ENCODE measurements at regions not wholly inside any gene's neighbourhood (a gene's known extent, or its start where the extent isn't known, plus 50 kb on each side); places are given as distances from the start of the nearest gene placed in this dataset.
"Not testable (repeated sequence)": the region's sequence is repeated elsewhere in the genome, so short reads cannot be mapped to it uniquely, and the experiment has no call there.

DNA sequence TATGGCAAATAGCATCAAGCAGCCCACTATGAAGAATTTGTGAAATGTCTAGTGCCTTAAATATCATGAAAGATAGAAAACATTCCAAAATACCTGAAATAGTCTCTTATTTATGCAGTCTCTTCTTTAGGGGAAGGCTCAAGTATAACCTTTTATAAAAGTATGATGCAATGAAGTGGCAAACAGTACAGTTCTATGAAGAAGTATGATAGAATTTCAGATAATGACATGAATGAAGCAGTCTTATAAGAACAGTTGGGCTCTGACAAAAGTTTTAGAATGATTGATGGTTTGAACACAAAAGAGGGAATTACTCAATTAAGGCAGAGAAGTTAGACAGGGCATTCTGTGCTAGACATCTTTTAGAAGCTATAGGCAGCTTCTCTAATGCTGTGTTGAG, 1791.8 kb upstream of the PIK3C3 start:
- H3K9ac ChIP-seq = no peak overlapping the region
- no peaks in the 10 kb centered on the region for H3K4me1 ChIP-seq
- H4K20me1 ChIP-seq = no peaks in the 10 kb centered on the region
- no peaks in the 10 kb centered on the region for H3K36me3 ChIP-seq
- H3K4me3 ChIP-seq = no peak overlapping the region
- H3K27ac ChIP-seq = no peak overlapping the region
- H3K27me3 ChIP-seq = no peaks in the 10 kb centered on the region
- H3K9me3 ChIP-seq = no peaks in the 10 kb centered on the region
- H3K4me2 ChIP-seq = no peak overlapping the region
- no peak for TF ChIP-seq Cebpa-rat (IDR thresholded peaks at IDR 0.05)

DNA sequence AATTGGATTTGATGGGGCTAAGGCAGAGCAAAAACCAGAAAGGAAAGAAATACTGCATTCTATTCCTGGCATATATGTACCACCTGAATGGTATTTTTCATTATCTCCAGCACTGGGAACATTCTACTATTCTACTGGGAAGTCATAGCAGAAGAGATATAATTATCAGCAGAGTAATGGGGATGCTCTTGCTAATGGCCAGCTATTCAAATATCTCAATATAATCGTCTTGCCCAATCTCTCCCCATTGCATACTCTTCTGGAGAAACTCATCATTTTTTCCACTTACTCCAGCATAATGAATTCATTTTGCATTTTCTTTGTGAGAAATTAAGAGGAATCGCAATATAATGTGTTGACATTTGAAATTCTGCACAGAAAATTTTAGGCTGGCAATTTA, 1794.7 kb upstream of the PIK3C3 start:
- Histone ChIP-seq H3K4me1 (no peaks in the 10 kb centered on the region), H3K27me3 (no peaks in the 10 kb centered on the region), H3K4me3 (no peak overlapping the region), H3K9ac (no peak overlapping the region), H3K4me2 (no peak overlapping the region), H3K36me3 (no peaks in the 10 kb centered on the region), H3K27ac (no peak overlapping the region), H3K9me3 (no peaks in the 10 kb centered on the region), H4K20me1 (no peaks in the 10 kb centered on the region)
- TF ChIP-seq Cebpa-rat (IDR thresholded peaks at IDR 0.05) = no peak

DNA sequence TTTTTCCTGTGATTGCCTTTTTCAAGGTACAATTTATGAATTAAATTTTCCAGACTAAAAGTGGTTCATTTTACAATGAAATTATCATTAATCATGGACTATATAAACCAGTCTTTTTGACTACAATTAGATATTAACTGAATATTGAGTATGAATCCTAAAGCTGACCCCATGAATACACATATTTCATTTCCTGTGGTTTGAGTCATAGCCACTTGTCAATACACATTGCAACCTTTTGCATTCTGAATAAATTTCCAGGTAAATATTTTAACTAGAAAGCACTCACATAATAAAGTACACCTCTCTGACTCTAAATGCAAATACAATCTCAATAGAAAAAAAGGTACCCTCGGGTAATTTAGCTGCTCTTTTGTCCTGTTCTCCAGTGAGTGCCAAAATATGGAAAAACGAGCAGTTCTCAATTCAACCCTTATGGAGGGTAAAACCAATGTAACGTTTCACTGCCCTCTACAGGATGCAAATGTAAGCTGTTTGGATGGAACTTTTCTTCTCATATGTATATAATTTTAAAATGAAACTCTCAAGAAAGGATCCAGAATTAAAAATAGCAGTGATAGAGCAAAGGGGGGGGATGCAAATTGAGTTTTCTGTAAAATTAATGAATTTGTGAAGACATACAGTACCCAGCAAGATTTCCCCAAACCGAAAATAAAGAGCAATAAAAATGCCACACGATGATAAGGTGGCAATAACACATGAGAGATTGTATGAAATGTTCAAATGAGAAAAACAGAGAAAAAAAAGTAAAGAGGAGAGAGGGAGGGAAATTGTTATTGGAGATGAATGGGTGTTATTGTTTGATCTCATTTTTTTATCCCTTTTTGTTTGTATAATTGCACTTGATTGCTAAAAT, 1795.7 kb upstream of the PIK3C3 start:
- Histone ChIP-seq H3K27me3 (no peaks in the 10 kb centered on the region), H3K36me3 (no peaks in the 10 kb centered on the region), H4K20me1 (no peaks in the 10 kb centered on the region), H3K9ac (no peak overlapping the region), H3K9me3 (no peaks in the 10 kb centered on the region), H3K4me1 (no peaks in the 10 kb centered on the region), H3K27ac (no peak overlapping the region), H3K4me3 (no peak overlapping the region), H3K4me2 (no peak overlapping the region)
- no peak for TF ChIP-seq Cebpa-rat (IDR thresholded peaks at IDR 0.05)

DNA sequence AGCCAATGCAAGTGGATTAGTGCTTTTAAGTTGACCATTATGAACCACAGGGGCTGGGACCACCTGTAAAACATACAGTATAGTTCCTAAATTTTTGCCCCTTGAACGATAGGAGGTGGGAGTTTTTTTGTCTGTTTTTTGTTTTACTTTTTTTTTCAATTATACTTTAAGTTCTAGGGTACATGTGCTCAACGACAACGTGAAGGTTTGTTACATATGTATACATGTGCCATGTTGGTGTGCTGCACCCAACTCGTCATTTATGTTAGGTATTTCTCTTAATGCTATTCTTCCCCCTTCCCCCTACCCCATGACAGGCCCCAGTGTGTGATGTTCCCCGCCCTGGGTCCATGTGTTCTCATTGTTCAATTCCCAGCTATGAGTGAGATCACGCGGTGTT, 1797.9 kb upstream of the PIK3C3 start:
- H3K36me3 ChIP-seq = no peaks in the 10 kb centered on the region
- H3K27me3 ChIP-seq = no peaks in the 10 kb centered on the region
- H3K27ac ChIP-seq = no peak overlapping the region
- no peak for TF ChIP-seq Cebpa-rat (IDR thresholded peaks at IDR 0.05)
- no peak overlapping the region for H3K9ac ChIP-seq
- H3K9me3 ChIP-seq = no peaks in the 10 kb centered on the region
- no peaks in the 10 kb centered on the region for H3K4me1 ChIP-seq
- no peak overlapping the region for H3K4me3 ChIP-seq
- no peaks in the 10 kb centered on the region for H4K20me1 ChIP-seq
- H3K4me2 ChIP-seq = no peak overlapping the region

DNA sequence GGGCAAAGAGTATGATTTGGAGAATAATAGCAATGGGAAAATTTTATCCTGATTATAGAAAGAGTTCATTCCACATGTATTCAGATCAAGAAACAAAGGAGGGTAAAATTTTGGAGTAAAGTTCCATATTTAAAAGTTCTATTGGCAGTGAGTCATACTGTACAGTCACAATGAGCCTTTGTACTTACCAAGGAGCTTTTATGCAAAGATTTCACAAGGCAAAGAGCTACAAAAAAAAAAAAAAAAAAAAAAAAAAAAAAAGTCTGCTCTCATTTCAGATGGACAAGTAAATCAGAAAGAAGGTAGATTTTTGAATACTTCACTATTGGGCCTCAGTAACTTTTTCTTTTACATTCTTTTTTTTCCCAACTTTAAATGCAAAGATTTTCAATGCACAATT, 1802.2 kb upstream of the PIK3C3 start:
- Histone ChIP-seq H3K9ac (no peak overlapping the region), H3K9me3 (no peaks in the 10 kb centered on the region), H3K36me3 (no peaks in the 10 kb centered on the region), H3K4me2 (no peak overlapping the region), H3K27ac (no peak overlapping the region), H4K20me1 (no peaks in the 10 kb centered on the region), H3K4me3 (no peak overlapping the region), H3K27me3 (no peaks in the 10 kb centered on the region), H3K4me1 (no peaks in the 10 kb centered on the region)
- no peak for TF ChIP-seq Cebpa-rat (IDR thresholded peaks at IDR 0.05)

DNA sequence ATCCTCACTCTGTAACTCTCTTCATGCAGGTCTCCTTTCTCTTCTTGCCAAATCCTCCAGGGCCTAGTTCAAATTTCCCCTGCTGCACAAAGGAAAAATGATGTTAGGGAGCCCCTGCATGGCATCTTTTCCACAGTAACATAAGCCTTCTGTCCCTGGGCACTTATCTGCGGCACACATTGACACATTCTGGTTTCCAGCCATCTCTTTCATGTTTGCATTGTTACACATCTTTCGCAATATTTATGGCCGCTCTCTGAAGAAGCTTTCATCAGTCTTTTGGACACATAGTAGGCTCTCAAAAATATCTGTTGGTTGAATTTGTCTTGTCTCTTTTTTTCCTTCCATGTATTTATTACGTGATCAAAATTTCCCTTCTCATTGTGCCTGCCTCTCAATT, 1806.1 kb upstream of the PIK3C3 start:
- Histone ChIP-seq H3K4me2 (no peak overlapping the region), H3K27ac (no peak overlapping the region), H3K36me3 (no peaks in the 10 kb centered on the region), H3K4me1 (no peaks in the 10 kb centered on the region), H3K9me3 (no peaks in the 10 kb centered on the region), H3K4me3 (no peak overlapping the region), H3K9ac (no peak overlapping the region), H4K20me1 (no peaks in the 10 kb centered on the region), H3K27me3 (no peaks in the 10 kb centered on the region)
- peak; percentile 46; the same call in 1 of the 2 replicates for TF ChIP-seq Cebpa-rat (IDR thresholded peaks at IDR 0.05)

DNA sequence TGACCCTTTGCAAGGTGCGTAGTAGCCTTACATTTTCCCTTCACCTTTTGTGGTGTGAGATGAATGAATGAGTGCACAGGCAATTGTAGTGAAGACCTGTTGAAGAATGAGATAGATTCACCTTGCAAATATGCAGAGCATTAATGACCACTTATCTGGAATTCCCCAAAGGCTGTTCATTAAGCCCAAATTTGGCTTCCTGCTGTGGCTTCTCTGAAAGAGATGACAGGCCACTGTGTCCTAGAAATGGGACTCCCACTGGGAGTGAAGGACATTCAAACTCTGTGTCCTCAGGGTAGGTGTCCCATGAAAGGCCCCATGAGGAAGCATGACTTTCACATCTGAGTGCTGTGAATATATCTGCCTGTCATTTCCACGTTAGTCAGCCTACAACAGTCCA, 1821.8 kb upstream of the PIK3C3 start:
- Histone ChIP-seq H3K4me2 (no peak overlapping the region), H4K20me1 (no peaks in the 10 kb centered on the region), H3K9me3 (no peaks in the 10 kb centered on the region), H3K36me3 (no peaks in the 10 kb centered on the region), H3K4me1 (no peaks in the 10 kb centered on the region), H3K27me3 (no peaks in the 10 kb centered on the region), H3K9ac (no peak overlapping the region), H3K4me3 (no peak overlapping the region), H3K27ac (no peak overlapping the region)
- TF ChIP-seq Cebpa-rat (IDR thresholded peaks at IDR 0.05) = no peak

DNA sequence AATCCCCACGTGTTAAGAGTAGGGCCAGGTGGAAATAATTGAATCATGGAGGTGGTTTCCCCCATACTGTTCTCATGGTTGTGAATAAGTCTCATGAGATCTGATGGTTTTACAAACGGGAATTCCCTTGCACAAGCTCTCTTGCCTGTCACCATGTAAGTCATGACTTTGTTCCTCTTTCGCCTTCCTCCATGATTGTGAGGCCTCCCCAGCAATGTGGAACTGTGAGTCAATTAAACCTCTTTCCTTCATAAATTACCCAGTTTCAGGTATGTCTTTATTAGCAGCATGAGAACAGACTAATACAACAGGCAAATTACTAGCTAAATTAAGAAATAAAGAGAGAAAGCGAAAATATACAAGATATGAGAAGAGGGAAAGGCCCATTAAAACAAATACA, 1822.6 kb upstream of the PIK3C3 start:
- H3K9ac ChIP-seq, H3K4me3 ChIP-seq, H3K36me3 ChIP-seq, H3K27me3 ChIP-seq, H3K4me1 ChIP-seq, H3K27ac ChIP-seq, H3K4me2 ChIP-seq, H3K9me3 ChIP-seq, H4K20me1 ChIP-seq: not testable (repeated sequence)

DNA sequence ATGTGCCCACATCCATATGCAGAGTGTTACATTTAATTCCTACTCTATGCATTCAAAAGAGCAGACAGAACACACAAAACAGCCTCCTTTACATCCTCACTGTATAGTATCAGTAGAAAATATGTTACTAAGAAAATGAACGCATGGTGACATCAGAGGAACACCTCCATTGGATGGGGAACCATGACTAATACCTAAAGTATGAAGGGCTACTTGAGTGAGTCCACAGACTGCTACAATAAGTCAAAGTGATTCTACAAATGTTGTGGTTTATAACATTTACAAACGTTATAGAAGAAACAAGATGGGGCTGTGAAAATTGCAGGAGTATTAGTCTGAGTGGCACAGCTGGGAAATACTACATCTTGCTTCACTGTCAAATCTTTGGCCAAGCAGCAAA, 1830.9 kb upstream of the PIK3C3 start:
- no peak overlapping the region for H3K4me3 ChIP-seq
- no peaks in the 10 kb centered on the region for H4K20me1 ChIP-seq
- no peak overlapping the region for H3K4me2 ChIP-seq
- H3K9me3 ChIP-seq = peaks cover 8% of the 10 kb centered on the region; the same call in 1 of the 2 replicates
- no peaks in the 10 kb centered on the region for H3K36me3 ChIP-seq
- no peaks in the 10 kb centered on the region for H3K27me3 ChIP-seq
- H3K27ac ChIP-seq = no peak overlapping the region
- no peaks in the 10 kb centered on the region for H3K4me1 ChIP-seq
- no peak overlapping the region for H3K9ac ChIP-seq
- no peak for TF ChIP-seq Cebpa-rat (IDR thresholded peaks at IDR 0.05)

DNA sequence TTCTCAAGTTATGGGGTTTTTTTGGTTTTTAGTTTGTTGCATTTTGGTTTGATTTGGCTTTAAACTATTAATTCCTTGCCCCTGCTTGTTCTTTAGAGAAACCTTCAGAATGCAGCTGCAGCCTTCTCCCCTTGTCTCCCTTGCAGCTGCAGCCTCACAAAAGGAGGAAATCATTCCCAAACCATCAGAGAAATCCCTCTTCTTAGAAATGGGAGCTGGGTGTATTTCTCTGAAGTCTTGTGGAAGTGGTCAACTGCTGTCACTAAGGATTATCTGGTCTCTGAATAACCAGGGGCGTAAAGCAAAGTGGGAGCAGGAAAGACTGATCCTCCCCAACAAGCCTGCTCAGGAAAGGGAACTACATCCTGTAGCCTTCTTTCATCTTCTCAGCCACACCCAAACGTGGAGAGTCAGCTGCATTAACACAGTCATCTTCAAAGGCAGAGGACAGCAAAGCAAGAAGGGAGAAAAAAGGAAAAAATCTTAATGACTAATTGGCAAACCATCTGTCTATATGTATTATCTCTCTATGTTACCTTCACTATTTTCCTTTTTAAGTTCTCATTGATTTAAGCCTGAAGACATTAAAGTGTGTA, 1834.1 kb upstream of the PIK3C3 start:
- Histone ChIP-seq H3K36me3 (no peaks in the 10 kb centered on the region), H3K27me3 (no peaks in the 10 kb centered on the region), H3K4me2 (no peak overlapping the region), H3K9ac (no peak overlapping the region), H4K20me1 (no peaks in the 10 kb centered on the region), H3K9me3 (peaks cover 9% of the 10 kb centered on the region; the same call in 1 of the 2 replicates), H3K4me1 (no peaks in the 10 kb centered on the region), H3K4me3 (no peak overlapping the region), H3K27ac (no peak overlapping the region)
- no peak for TF ChIP-seq Cebpa-rat (IDR thresholded peaks at IDR 0.05)
